K562 (cell line): ENCODE measurements at regions not wholly inside any gene's neighbourhood (a gene's known extent, or its start where the extent isn't known, plus 50 kb on each side); places are given as distances from the start of the nearest gene placed in this dataset.
A peak's percentile ranks its signal among the peaks of the same experiment; 100 is the strongest.

Experiments used
- C11orf30 ChIP-seq: fragments of 450-650 bp; IDR thresholded peaks from 2 replicates; pipeline ENCODE4 v1.6.1; 2016; ENCODE audit warnings: low read depth, mild to moderate bottlenecking
- CEBPG ChIP-seq, 3 experiments: fragments of 200-800 bp in 1 of 3; sonication (Bioruptor generic) in 1 of 3; sonication (generic) in 1 of 3; formaldehyde crosslinking in 1 of 3; IDR thresholded peaks in 2 of 3; conservative IDR thresholded peaks in 1 of 3; 2 replicates each; pipeline versions ENCODE4 v1.6.1 to v1.8.0; 2016 to 2022; ENCODE audit warnings: missing compliant biosample characterization in 2 of 3, missing genetic modification characterization in 2 of 3, mild to moderate bottlenecking in 1 of 3, missing genetic modification reagents in 1 of 3
- COPS2 ChIP-seq: fragments of 450-650 bp; conservative IDR thresholded peaks from 2 replicates; pipeline ENCODE4 v1.6.1; 2016; ENCODE audit warnings: mild to moderate bottlenecking, moderate library complexity
- FOSL1 ChIP-seq: fragments of 200-800 bp; sonication (Bioruptor generic); conservative IDR thresholded peaks from 2 replicates; pipeline ENCODE4 v1.6.1; 2016; ENCODE audit warnings: missing genetic modification characterization, missing compliant biosample characterization
- FOXM1 ChIP-seq, 2 experiments: fragments of 450-650 bp in 1 of 2; sonication (generic) in 1 of 2; formaldehyde crosslinking in 1 of 2; IDR thresholded peaks; 2 replicates each; pipeline versions ENCODE4 v1.6.1 to v1.9.0; 2017 to 2022; ENCODE audit warnings: low read depth in 2 of 2, mild to moderate bottlenecking in 2 of 2, missing genetic modification reagents in 1 of 2, moderate library complexity in 1 of 2
- GABPA ChIP-seq: fragments of 200-800 bp; sonication (Bioruptor generic); conservative IDR thresholded peaks from 2 replicates; pipeline ENCODE4 v1.6.1; 2016; ENCODE audit warnings: low read depth, missing genetic modification characterization, missing compliant biosample characterization
- MAFK ChIP-seq: IDR thresholded peaks from 2 replicates; pipeline ENCODE4 v1.6.1; 2011; ENCODE audit warnings: low read length, improper control_type of control experiment
- PCBP1 ChIP-seq: fragments of 200-400 bp; formaldehyde crosslinking; IDR thresholded peaks from 2 replicates; pipeline ENCODE4 v1.6.1; 2018; ENCODE audit warnings: mild to moderate bottlenecking, low read depth, low read length; ENCODE audit not compliant: poor library complexity, severe bottlenecking
- POLR2A ChIP-seq: fragments of 450-650 bp; conservative IDR thresholded peaks from 2 replicates; pipeline ENCODE4 v1.6.1; 2016
- SP1 ChIP-seq: sonication (generic); formaldehyde crosslinking; IDR thresholded peaks from 2 replicates; pipeline ENCODE4 v1.8.1; 2022; ENCODE audit warnings: mild to moderate bottlenecking, missing genetic modification reagents
- SUPT5H ChIP-seq: fragments of 450-650 bp; IDR thresholded peaks from 2 replicates; pipeline ENCODE4 v1.6.1; 2016
- TCF7 ChIP-seq: sonication (generic); IDR thresholded peaks from 2 replicates; pipeline ENCODE4 v1.6.1; 2016; ENCODE audit warnings: antibody characterized with exemption, borderline replicate concordance
- TGIF2 ChIP-seq: sonication (generic); formaldehyde crosslinking; IDR thresholded peaks from 2 replicates; pipeline ENCODE4 v1.8.1; 2022; ENCODE audit warnings: mild to moderate bottlenecking, missing genetic modification reagents, moderate library complexity
- ZBTB7A ChIP-seq: IDR thresholded peaks from 2 replicates; pipeline ENCODE4 v1.6.1; 2011; ENCODE audit warnings: low read depth, mild to moderate bottlenecking, low read length, moderate library complexity, borderline replicate concordance; ENCODE audit not compliant: control insufficient read depth
- ZNF316 ChIP-seq: fragments of 450-650 bp; IDR thresholded peaks from 2 replicates; pipeline ENCODE4 v1.6.1; 2016
- TF ChIP-seq, protein P1 (sequence below): fragments of 450-650 bp; IDR thresholded peaks from 2 replicates; pipeline ENCODE4 v1.6.1; 2016; ENCODE audit warnings: antibody characterized with exemption
- TF ChIP-seq, protein P2 (sequence below): fragments of 250-450 bp; sonication (Bioruptor Pico); IDR thresholded peaks from 2 replicates; pipeline ENCODE4 v1.8.0; 2021; ENCODE audit warnings: moderate library complexity, mild to moderate bottlenecking, inconsistent platforms
- TF ChIP-seq, protein P3 (sequence below), 2 experiments: IDR thresholded peaks; 2 replicates each; pipeline ENCODE4 v1.6.1; 2011; ENCODE audit warnings: borderline replicate concordance in 1 of 2, control low read depth in 1 of 2, low read depth in 1 of 2, low read length in 1 of 2, mild to moderate bottlenecking in 1 of 2, mixed read lengths in 1 of 2, moderate library complexity in 1 of 2; ENCODE audit not compliant: insufficient read depth in 1 of 2, insufficient read length in 1 of 2, poor library complexity in 1 of 2, severe bottlenecking in 1 of 2; ENCODE audit errors: extremely low read depth in 1 of 2
- TF ChIP-seq, protein P4 (sequence below), 2 experiments: fragments of 450-650 bp in 1 of 2; IDR thresholded peaks; 2 replicates each; pipeline ENCODE4 v1.6.1; 2011 to 2017; ENCODE audit warnings: low read depth in 2 of 2, antibody characterized with exemption in 1 of 2, borderline replicate concordance in 1 of 2, low read length in 1 of 2, mild to moderate bottlenecking in 1 of 2, mixed read lengths in 1 of 2; ENCODE audit not compliant: control insufficient read depth in 1 of 2

DNA sequence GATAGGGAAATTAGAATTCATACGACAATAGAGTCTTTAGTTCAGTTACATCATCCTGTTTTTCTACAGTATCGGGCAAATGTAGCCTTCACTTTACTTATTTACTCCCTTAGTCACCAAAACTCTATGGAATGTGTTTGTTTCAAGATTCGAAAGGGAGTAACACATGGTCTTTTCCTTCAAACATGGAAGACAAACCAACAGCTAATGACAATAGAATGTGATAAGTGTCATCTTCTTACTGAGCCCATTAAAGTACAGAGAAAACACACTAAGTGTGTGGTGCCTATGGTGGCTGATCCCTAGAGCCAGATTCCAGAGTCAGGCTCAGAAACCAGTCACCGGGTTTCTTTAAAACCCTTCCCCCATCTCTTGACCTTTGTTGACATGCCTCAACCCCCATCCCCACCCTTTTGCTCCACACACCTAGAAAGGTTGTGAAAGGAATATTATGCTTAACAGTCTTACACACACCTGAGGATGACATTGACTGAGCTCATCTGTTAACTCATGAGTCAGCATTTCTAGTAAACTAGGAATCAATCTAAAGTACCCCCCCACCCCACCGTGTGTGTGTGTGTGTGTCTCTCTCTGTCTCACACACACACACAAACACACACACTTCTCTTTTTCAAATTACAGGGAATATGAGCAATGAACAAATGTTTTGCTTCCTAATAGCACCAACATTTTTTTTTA is 549.6 kb upstream of the CCDC54 start (continued):
- TF ChIP-seq, protein P1, sequence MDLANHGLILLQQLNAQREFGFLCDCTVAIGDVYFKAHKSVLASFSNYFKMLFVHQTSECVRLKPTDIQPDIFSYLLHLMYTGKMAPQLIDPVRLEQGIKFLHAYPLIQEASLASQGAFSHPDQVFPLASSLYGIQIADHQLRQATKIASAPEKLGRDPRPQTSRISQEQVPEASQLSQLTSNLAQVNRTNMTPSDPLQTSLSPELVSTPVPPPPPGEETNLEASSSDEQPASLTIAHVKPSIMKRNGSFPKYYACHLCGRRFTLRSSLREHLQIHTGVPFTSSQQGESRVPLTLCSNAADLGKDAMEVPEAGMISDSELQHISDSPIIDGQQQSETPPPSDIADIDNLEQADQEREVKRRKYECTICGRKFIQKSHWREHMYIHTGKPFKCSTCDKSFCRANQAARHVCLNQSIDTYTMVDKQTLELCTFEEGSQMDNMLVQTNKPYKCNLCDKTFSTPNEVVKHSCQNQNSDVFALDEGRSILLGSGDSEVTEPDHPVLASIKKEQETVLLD, result no peak
- no peak for TF ChIP-seq FOSL1 (tag)
- TF ChIP-seq, protein P2, sequence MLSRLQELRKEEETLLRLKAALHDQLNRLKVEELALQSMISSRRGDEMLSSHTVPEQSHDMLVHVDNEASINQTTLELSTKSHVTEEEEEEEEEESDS, result no peak
- TF ChIP-seq C11orf30, result peak; percentile 36; the same call in 1 of the 2 replicates
- TF ChIP-seq SUPT5H, result no peak
- TF ChIP-seq CEBPG (CRISPR knock-in tag; IDR thresholded peaks at IDR 0.05), result no peak
- no peak for TF ChIP-seq CEBPG (tag; conservative IDR thresholded peaks at IDR 0.05 in 1 of 2, IDR thresholded peaks at IDR 0.05 in 1 of 2)
- TF ChIP-seq MAFK, result peak; percentile 72
- no peak for TF ChIP-seq ZBTB7A
- TF ChIP-seq COPS2, result no peak
- TF ChIP-seq TGIF2 (CRISPR knock-in tag), result no peak
- no peak for TF ChIP-seq PCBP1
- no peak for TF ChIP-seq GABPA (tag)
- no peak for TF ChIP-seq SP1 (CRISPR knock-in tag)
- TF ChIP-seq ZNF316, result peak; percentile 47; the same call in 1 of the 2 replicates
- TF ChIP-seq POLR2A, result no peak
- TF ChIP-seq, protein P3, sequence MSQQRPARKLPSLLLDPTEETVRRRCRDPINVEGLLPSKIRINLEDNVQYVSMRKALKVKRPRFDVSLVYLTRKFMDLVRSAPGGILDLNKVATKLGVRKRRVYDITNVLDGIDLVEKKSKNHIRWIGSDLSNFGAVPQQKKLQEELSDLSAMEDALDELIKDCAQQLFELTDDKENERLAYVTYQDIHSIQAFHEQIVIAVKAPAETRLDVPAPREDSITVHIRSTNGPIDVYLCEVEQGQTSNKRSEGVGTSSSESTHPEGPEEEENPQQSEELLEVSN (IDR thresholded peaks at IDR 0.05; ENCODE audit: borderline replicate concordance in 1 of 2, extremely low read depth in 1 of 2, insufficient read depth in 1 of 2, insufficient read length in 1 of 2, low read depth in 1 of 2, low read length in 1 of 2, poor library complexity in 1 of 2, severe bottlenecking in 1 of 2), result no peak
- TF ChIP-seq FOXM1 (IDR thresholded peaks at IDR 0.05; ENCODE audit: low read depth), result no peak
- no peak for TF ChIP-seq FOXM1 (CRISPR knock-in tag; IDR thresholded peaks at IDR 0.05; ENCODE audit: low read depth)
- TF ChIP-seq TCF7, result no peak
- TF ChIP-seq, protein P4, sequence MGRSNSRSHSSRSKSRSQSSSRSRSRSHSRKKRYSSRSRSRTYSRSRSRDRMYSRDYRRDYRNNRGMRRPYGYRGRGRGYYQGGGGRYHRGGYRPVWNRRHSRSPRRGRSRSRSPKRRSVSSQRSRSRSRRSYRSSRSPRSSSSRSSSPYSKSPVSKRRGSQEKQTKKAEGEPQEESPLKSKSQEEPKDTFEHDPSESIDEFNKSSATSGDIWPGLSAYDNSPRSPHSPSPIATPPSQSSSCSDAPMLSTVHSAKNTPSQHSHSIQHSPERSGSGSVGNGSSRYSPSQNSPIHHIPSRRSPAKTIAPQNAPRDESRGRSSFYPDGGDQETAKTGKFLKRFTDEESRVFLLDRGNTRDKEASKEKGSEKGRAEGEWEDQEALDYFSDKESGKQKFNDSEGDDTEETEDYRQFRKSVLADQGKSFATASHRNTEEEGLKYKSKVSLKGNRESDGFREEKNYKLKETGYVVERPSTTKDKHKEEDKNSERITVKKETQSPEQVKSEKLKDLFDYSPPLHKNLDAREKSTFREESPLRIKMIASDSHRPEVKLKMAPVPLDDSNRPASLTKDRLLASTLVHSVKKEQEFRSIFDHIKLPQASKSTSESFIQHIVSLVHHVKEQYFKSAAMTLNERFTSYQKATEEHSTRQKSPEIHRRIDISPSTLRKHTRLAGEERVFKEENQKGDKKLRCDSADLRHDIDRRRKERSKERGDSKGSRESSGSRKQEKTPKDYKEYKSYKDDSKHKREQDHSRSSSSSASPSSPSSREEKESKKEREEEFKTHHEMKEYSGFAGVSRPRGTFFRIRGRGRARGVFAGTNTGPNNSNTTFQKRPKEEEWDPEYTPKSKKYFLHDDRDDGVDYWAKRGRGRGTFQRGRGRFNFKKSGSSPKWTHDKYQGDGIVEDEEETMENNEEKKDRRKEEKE (IDR thresholded peaks at IDR 0.05; ENCODE audit: borderline replicate concordance in 1 of 2, control insufficient read depth in 1 of 2, low read depth in 2 of 2, low read length in 1 of 2), result no peak
